Pancreas (tissue), 10 donors: ENCODE measurements at regions not wholly inside any gene's neighbourhood (a gene's known extent, or its start where the extent isn't known, plus 50 kb on each side); places are given as distances from the start of the nearest gene placed in this dataset.

Experiments used
- ATAC-seq, 4 donors: fragments of 200-7000 bp; cut with Tn5 transposase; one replicate each; pipeline versions ENCODE4 v1.8.0 to v1.9.1; 2020; ENCODE audit warnings: mild to moderate bottlenecking in 4 of 4, moderate library complexity in 4 of 4
- DNase-seq, 6 donors: peaks; one replicate each; pipeline ENCODE4 v3.0.0-alpha.2; 2020
- FAIRE-seq: peaks from 2 replicates; lab custom pipeline; 2012; peaks lifted over from hg19 to GRCh38; lab: Jason Lieb, UNC
- H3K27ac ChIP-seq, 4 donors: fragments of 200-600 bp; sonication (generic); 1 replicate in 3 of 4; 2 replicates in 1 of 4; pipeline versions ENCODE4 v1.5.0 to v1.8.0; 2020
- H3K27me3 ChIP-seq, 4 donors: fragments of 200-600 bp; one replicate each; pipeline ENCODE4 v1.8.0; 2021
- H3K36me3 ChIP-seq, 3 donors: fragments of 200-600 bp; sonication (generic) in 1 of 3; one replicate each; pipeline versions ENCODE4 v1.5.0 to v1.8.0; 2020 to 2021
- H3K4me1 ChIP-seq, 3 donors: fragments of 200-600 bp; one replicate each; pipeline ENCODE4 v1.8.0; 2021
- H3K4me3 ChIP-seq, 4 donors: fragments of 200-600 bp; sonication (generic) in 2 of 4; one replicate each; pipeline versions ENCODE4 v1.5.0 to v1.8.0; 2020 to 2021
- H3K9me3 ChIP-seq, 4 donors: fragments of 200-600 bp; one replicate each; pipeline ENCODE4 v1.8.0; 2021
- CTCF ChIP-seq, 4 donors: fragments of 200-600 bp; sonication (generic) in 3 of 4; IDR thresholded peaks; one replicate each; pipeline versions ENCODE4 v1.5.0 to v1.8.0; 2021; ENCODE audit warnings: antibody characterized with exemption in 4 of 4
- WGBS, 2 donors: extraction: QIAGEN DNeasy Blood & Tissue Kit; methylation state at CpG; one replicate each; pipeline ENCODE4 v1.1.7; 2013; 5-methylcytosine and 5-hydroxymethylcytosine counted together
- intact Hi-C, 3 donors: fragments of 100-400 bp; cut with DNase I; formaldehyde crosslinking; loops; one replicate each; pipeline versions ENCODE4 v1.11.1 to v1.14.2; 2022
- donor health status: healthy with polysubstance abuse.
- donor health status: DM: no; HTN: no; CAD: no; lungs with moderate emphysema.
- donor health status: DM: no; HTN: no; CAD: no.
- donor health status: control.
- donor health status: control.
- donor health status: Bipolar disorder and iron deficiency.
- donor health status: DM: yes; HTN: yes; CAD: no.
- donor health status: DM: no; HTN: no; CAD: no.
- donor health status: DM: no; HTN: no; CAD: no.
- donor health status: DM: yes; HTN: yes; CAD: no.

DNA sequence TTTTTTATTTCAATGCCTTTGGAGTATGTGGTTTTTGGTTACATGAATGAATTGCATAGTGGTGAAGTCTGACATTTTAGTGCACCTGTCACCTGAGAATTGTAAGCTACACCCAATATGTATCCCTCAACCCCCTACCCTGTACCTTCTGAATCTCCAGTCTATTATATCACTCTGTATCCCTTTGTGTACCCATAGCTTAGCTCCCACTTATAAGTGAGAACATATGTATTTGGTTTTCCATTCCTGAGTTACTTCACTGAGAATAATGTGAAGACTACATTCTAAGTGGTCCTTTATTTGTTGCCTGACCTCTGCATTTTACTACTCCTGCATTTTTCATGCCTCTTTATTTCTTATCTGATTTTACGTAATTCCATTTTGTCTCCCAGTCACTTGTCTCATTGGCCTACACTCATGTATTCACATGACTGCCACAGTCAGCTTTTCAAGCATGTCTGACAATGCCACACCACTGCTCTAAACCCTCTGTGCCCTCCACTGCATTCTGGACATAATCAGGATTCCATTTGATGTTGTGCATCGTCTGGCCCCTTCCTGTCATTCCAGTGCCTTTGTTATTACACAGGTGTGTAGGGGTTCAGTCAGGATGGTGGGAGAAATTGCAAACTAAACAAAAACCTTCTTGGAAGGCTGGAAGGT lies 1325.5 kb downstream of the XPNPEP1 start:
- Histone ChIP-seq H3K36me3 (no peaks in the 10 kb centered on the region), H3K27ac (no peak overlapping the region), H3K4me1 (no peaks in the 10 kb centered on the region), H3K4me3 (no peak overlapping the region), H3K9me3 (no peaks in the 10 kb centered on the region), H3K27me3 (no peaks in the 10 kb centered on the region)
- DNase-seq (no peak), FAIRE-seq (no peak), ATAC-seq (no peak)
- TF ChIP-seq CTCF (IDR thresholded peaks at IDR 0.05): no peak
- WGBS, 2 donors: 42 to 43% methylated on average over 2 of the region's 2 CpGs
- intact Hi-C loops: no loop called here

DNA sequence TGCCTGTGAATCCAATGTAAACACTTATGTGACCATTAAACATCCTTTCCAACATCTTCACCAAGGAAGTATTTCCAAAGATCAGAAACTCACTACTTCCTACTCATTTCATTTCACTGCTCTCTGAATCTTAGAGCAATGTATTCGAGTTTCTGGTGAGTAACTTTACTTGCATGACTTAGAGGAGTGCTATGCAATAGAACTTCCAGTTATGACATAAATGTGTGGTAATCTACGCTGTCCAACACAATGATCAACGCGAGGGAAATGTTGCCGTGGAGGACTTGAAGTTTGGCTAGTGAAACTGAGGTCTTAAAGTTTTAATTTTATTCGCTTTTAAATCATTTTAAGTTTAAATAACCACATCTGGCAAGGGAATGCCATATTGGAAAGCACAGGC lies 1326.3 kb downstream of the XPNPEP1 start:
- WGBS, 2 donors: 78 to 84% methylated on average over 6 of the region's 6 CpGs
- no peaks in the 10 kb centered on the region for H3K9me3 ChIP-seq
- no peak for ATAC-seq
- H3K36me3 ChIP-seq: no peaks in the 10 kb centered on the region
- no peak for DNase-seq
- H3K27ac ChIP-seq: no peak overlapping the region
- intact Hi-C loops: no loop called here
- H3K4me1 ChIP-seq: no peaks in the 10 kb centered on the region
- no peaks in the 10 kb centered on the region for H3K27me3 ChIP-seq
- FAIRE-seq: no peak
- no peak overlapping the region for H3K4me3 ChIP-seq
- TF ChIP-seq CTCF (IDR thresholded peaks at IDR 0.05): no peak

DNA sequence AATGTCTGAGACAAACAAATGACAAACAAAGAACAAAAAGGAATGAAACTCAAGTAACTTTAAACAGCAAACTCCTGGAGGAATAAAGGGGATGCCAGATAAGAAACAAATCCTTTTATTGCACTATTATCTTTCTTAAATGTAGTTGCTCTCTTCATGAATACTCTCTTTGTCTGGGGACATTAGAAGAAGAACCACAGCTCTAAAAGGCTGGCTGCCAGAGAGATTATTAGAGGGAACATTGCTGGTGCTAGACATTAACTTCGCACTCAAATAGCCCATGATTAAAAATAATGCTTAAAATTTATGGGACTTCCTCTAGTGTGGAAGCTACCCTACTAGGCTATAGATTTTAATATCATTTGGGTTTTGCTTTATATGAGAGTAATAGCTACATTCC lies 1330.4 kb downstream of the XPNPEP1 start:
- DNase-seq (no peak), ATAC-seq (no peak), FAIRE-seq (no peak)
- no peaks in the 10 kb centered on the region for H3K4me1 ChIP-seq
- H3K9me3 ChIP-seq: no peaks in the 10 kb centered on the region
- WGBS, 2 donors: 56 to 70% methylated on average over 1 of the region's 1 CpG
- no peaks in the 10 kb centered on the region for H3K27me3 ChIP-seq
- no peak overlapping the region for H3K4me3 ChIP-seq
- no peaks in the 10 kb centered on the region for H3K36me3 ChIP-seq
- no peak overlapping the region for H3K27ac ChIP-seq
- intact Hi-C loops: no loop called here
- no peak for TF ChIP-seq CTCF (IDR thresholded peaks at IDR 0.05)

DNA sequence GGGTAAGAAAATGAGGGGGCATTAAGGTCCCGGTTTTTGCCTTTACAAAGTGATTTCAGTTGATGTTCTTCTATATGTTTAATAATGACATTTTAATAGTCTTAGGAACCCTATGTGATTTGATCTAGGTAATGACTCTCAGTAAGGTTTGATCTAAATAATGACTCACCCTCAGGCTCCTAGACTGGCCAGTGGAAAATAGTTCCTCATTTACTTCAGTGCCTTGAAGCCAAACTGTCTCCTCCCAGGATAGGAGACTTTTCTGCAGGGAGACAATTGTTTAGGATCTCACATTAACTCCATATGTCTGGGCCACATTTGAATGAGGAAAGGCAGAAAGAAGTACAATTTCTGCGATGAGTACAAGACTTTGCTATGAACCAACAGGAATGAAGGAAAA lies 1331.9 kb downstream of the XPNPEP1 start:
- FAIRE-seq: no peak
- Histone ChIP-seq H3K4me1 (no peaks in the 10 kb centered on the region), H3K27me3 (no peaks in the 10 kb centered on the region), H3K27ac (no peak overlapping the region), H3K9me3 (no peaks in the 10 kb centered on the region), H3K36me3 (no peaks in the 10 kb centered on the region), H3K4me3 (no peak overlapping the region)
- DNase-seq: no peak
- intact Hi-C loops: no loop called here
- TF ChIP-seq CTCF (IDR thresholded peaks at IDR 0.05): no peak
- WGBS, 2 donors: 64 to 77% methylated on average over 2 of the region's 2 CpGs
- no peak for ATAC-seq

DNA sequence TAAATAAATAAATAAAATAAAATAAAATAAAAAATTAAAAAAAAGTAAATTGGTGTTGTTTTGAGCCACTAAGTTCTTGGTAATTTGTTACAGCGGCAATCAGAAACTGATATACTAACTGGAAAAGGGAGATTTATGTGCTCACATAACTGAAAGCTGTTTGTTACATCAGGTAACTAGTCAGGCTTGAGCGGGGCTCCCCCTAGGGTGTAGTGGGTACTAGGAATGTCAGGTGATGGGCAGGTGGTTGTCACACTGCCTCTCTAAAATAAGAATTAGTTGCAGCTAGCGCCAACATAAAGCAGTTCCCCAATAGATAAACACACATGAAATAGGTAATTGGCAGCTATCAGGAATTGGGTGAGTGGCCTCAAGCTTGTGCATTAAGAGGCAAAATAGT lies 1336.9 kb downstream of the XPNPEP1 start:
- TF ChIP-seq CTCF (IDR thresholded peaks at IDR 0.05): no peak
- FAIRE-seq: no peak
- Histone ChIP-seq H3K4me1 (no peaks in the 10 kb centered on the region), H3K27me3 (no peaks in the 10 kb centered on the region), H3K4me3 (no peak overlapping the region), H3K9me3 (no peaks in the 10 kb centered on the region), H3K36me3 (no peaks in the 10 kb centered on the region), H3K27ac (no peak overlapping the region)
- intact Hi-C loops: no loop called here
- no peak for DNase-seq
- ATAC-seq: no peak
- 86 to 87% methylated on average over 3 of the region's 3 CpGs for WGBS, 2 donors
